ENCODE measurements at regions not wholly inside any gene's neighbourhood (a gene's known extent, or its start where the extent isn't known, plus 50 kb on each side); places are given as distances from the start of the nearest gene placed in this dataset.

DNA sequence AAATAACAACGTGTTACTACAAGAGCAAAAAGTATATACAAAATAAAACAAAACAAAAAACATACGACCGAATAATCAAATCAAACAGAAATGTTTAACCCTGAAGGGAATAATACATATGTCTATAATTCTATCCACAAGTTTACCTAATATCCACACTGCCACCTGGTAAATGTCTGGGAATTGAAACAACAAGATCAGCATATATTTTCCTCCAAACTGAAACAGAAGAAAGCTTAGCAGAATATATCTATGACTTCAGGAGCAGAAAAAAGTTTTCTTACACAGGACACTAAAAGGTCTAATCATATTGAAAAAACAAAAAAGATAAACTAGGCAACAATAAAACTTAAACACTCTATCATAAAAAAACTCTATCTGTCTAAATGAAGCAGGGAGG is 404.0 kb downstream of the CDH11 start:
- TF ChIP-seq EP300 (IDR thresholded peaks at IDR 0.05; ENCODE audit: borderline replicate concordance) = no peak
- TF ChIP-seq, protein P1, sequence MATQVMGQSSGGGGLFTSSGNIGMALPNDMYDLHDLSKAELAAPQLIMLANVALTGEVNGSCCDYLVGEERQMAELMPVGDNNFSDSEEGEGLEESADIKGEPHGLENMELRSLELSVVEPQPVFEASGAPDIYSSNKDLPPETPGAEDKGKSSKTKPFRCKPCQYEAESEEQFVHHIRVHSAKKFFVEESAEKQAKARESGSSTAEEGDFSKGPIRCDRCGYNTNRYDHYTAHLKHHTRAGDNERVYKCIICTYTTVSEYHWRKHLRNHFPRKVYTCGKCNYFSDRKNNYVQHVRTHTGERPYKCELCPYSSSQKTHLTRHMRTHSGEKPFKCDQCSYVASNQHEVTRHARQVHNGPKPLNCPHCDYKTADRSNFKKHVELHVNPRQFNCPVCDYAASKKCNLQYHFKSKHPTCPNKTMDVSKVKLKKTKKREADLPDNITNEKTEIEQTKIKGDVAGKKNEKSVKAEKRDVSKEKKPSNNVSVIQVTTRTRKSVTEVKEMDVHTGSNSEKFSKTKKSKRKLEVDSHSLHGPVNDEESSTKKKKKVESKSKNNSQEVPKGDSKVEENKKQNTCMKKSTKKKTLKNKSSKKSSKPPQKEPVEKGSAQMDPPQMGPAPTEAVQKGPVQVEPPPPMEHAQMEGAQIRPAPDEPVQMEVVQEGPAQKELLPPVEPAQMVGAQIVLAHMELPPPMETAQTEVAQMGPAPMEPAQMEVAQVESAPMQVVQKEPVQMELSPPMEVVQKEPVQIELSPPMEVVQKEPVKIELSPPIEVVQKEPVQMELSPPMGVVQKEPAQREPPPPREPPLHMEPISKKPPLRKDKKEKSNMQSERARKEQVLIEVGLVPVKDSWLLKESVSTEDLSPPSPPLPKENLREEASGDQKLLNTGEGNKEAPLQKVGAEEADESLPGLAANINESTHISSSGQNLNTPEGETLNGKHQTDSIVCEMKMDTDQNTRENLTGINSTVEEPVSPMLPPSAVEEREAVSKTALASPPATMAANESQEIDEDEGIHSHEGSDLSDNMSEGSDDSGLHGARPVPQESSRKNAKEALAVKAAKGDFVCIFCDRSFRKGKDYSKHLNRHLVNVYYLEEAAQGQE (IDR thresholded peaks at IDR 0.05; ENCODE audit: low read depth) = no peak
- TF ChIP-seq, protein P2, sequence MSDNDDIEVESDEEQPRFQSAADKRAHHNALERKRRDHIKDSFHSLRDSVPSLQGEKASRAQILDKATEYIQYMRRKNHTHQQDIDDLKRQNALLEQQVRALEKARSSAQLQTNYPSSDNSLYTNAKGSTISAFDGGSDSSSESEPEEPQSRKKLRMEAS (IDR thresholded peaks at IDR 0.05) = no peak
- TF ChIP-seq TEAD4 (IDR thresholded peaks at IDR 0.05) = no peak
- TF ChIP-seq TCF12 (IDR thresholded peaks at IDR 0.05; ENCODE audit: low read depth) = no peak
- TF ChIP-seq TAF1 (IDR thresholded peaks at IDR 0.05; ENCODE audit: low read depth) = no peak
- TF ChIP-seq EGR1 (IDR thresholded peaks at IDR 0.05) = no peak
- no peak for TF ChIP-seq FOXM1 (IDR thresholded peaks at IDR 0.05; ENCODE audit: borderline replicate concordance, low read depth)
- TF ChIP-seq RAD21 (IDR thresholded peaks at IDR 0.05; ENCODE audit: low read depth) = no peak
- TF ChIP-seq YY1 (IDR thresholded peaks at IDR 0.05; ENCODE audit: low read depth) = no peak
- no peak for TF ChIP-seq CREB1 (IDR thresholded peaks at IDR 0.05; ENCODE audit: low read depth)
- TF ChIP-seq CEBPB (IDR thresholded peaks at IDR 0.05) = no peak
- no peak for TF ChIP-seq ZBTB7A (IDR thresholded peaks at IDR 0.05; ENCODE audit: low read depth)
- TF ChIP-seq, protein P3, sequence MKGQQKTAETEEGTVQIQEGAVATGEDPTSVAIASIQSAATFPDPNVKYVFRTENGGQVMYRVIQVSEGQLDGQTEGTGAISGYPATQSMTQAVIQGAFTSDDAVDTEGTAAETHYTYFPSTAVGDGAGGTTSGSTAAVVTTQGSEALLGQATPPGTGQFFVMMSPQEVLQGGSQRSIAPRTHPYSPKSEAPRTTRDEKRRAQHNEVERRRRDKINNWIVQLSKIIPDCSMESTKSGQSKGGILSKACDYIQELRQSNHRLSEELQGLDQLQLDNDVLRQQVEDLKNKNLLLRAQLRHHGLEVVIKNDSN (IDR thresholded peaks at IDR 0.05) = no peak
